Neural cell (in vitro differentiated cells): ENCODE measurements at regions not wholly inside any gene's neighbourhood (a gene's known extent, or its start where the extent isn't known, plus 50 kb on each side); places are given as distances from the start of the nearest gene placed in this dataset.

Experiments used
- H2AFZ ChIP-seq: fragments of 200-600, 300-800 bp; sonication (generic), shearing (Covaris generic); 2 replicates; pipeline ENCODE4 v1.6.0; 2014; ENCODE audit warnings: low read depth, mild to moderate bottlenecking, antibody characterized with exemption, low read length, moderate library complexity
- H3F3A ChIP-seq: fragments of 200-600 bp; shearing (Covaris generic); 2 replicates; pipeline ENCODE4 v1.6.1; 2016; ENCODE audit warnings: mild to moderate bottlenecking, moderate library complexity, mixed read lengths, antibody characterized with exemption, low read length; ENCODE audit not compliant: insufficient read depth, poor library complexity, severe bottlenecking
- H3K27ac ChIP-seq: fragments of 200-600, 300-800 bp; sonication (generic), shearing (Covaris generic); 2 replicates; pipeline ENCODE4 v1.5.1; 2014; ENCODE audit warnings: mild to moderate bottlenecking, low read length, moderate library complexity
- H3K27me3 ChIP-seq: fragments of 300-800, 200-600 bp; sonication (generic), shearing (Covaris generic); 2 replicates; pipeline ENCODE4 v1.6.0; 2014; ENCODE audit warnings: mild to moderate bottlenecking, low read depth, low read length, moderate library complexity; ENCODE audit not compliant: insufficient read depth
- H3K36me3 ChIP-seq: fragments of 300-800, 200-600 bp; sonication (generic), shearing (Covaris generic); 2 replicates; pipeline ENCODE4 v1.5.1; 2014; ENCODE audit warnings: mild to moderate bottlenecking, antibody characterized with exemption, low read length, moderate library complexity; ENCODE audit not compliant: insufficient read depth
- H3K4me2 ChIP-seq: fragments of 300-800, 200-600 bp; sonication (generic), shearing (Covaris generic); 2 replicates; pipeline ENCODE4 v1.6.0; 2014; ENCODE audit warnings: mild to moderate bottlenecking, low read length
- H3K4me3 ChIP-seq: fragments of 300-800, 200-600 bp; sonication (generic), shearing (Covaris generic); 2 replicates; pipeline ENCODE4 v1.5.1; 2014; ENCODE audit warnings: mild to moderate bottlenecking, low read length, moderate library complexity
- H3K79me2 ChIP-seq: fragments of 200-600 bp; shearing (Covaris generic); replicated peaks from 2 replicates; pipeline ENCODE4 v1.6.0; 2014; ENCODE audit warnings: mild to moderate bottlenecking, low read length, moderate library complexity; ENCODE audit not compliant: insufficient read depth
- H3K9ac ChIP-seq: fragments of 300-800, 200-600 bp; sonication (generic), shearing (Covaris generic); 2 replicates; pipeline ENCODE4 v1.6.1; 2016; ENCODE audit warnings: mild to moderate bottlenecking, low read length, mixed read lengths
- H3K9me2 ChIP-seq: fragments of 200-600 bp; shearing (Covaris generic); 2 replicates; pipeline ENCODE4 v1.6.1; 2016; ENCODE audit warnings: mild to moderate bottlenecking, low read length, mixed read lengths; ENCODE audit not compliant: insufficient read depth
- H3K9me3 ChIP-seq: fragments of 200-600, 300-800 bp; sonication (generic), shearing (Covaris generic); 2 replicates; pipeline ENCODE4 v1.6.1; 2016; ENCODE audit warnings: mild to moderate bottlenecking, mixed run types, low read length, moderate library complexity, mixed read lengths
- H4K20me1 ChIP-seq: fragments of 200-600 bp; shearing (Covaris generic); 2 replicates; pipeline ENCODE4 v1.6.1; 2016; ENCODE audit warnings: mild to moderate bottlenecking, mixed run types; ENCODE audit not compliant: insufficient read depth
- EP300 ChIP-seq: fragments of 450-650 bp; conservative IDR thresholded peaks from 2 replicates; pipeline ENCODE4 v1.6.1; 2014; ENCODE audit warnings: antibody characterized with exemption, mild to moderate bottlenecking, moderate library complexity; ENCODE audit not compliant: poor library complexity, severe bottlenecking
- EZH2 ChIP-seq: fragments of 200-600, 300-800 bp; shearing (Covaris generic), sonication (generic); IDR thresholded peaks from 2 replicates; pipeline ENCODE4 v1.6.1; 2014; ENCODE audit warnings: antibody characterized with exemption, low read length, borderline replicate concordance, mild to moderate bottlenecking; ENCODE audit not compliant: insufficient read depth, poor library complexity, severe bottlenecking
- MXI1 ChIP-seq: fragments of 450-650 bp; conservative IDR thresholded peaks from 2 replicates; pipeline ENCODE4 v1.6.1; 2014; ENCODE audit warnings: antibody characterized with exemption, mild to moderate bottlenecking; ENCODE audit not compliant: poor library complexity, severe bottlenecking
- POLR2AphosphoS5 ChIP-seq: IDR thresholded peaks from 2 replicates; pipeline ENCODE4 v1.6.1; 2012
- RAD21 ChIP-seq: fragments of 450-650 bp; conservative IDR thresholded peaks from 2 replicates; pipeline ENCODE4 v1.6.1; 2014; ENCODE audit warnings: antibody characterized with exemption, mild to moderate bottlenecking, moderate library complexity
- SMC3 ChIP-seq: fragments of 450-650 bp; conservative IDR thresholded peaks from 2 replicates; pipeline ENCODE4 v1.6.1; 2014; ENCODE audit warnings: antibody characterized with exemption, mild to moderate bottlenecking, moderate library complexity; ENCODE audit not compliant: poor library complexity
- TAF1 ChIP-seq: IDR thresholded peaks from 2 replicates; pipeline ENCODE4 v1.6.1; 2012; ENCODE audit warnings: low read depth
- TF ChIP-seq, protein P1 (sequence below): fragments of 450-650 bp; IDR thresholded peaks from 2 replicates; pipeline ENCODE4 v1.5.1; 2014; ENCODE audit warnings: antibody characterized with exemption, mild to moderate bottlenecking, moderate library complexity; ENCODE audit not compliant: poor library complexity, severe bottlenecking
- TF ChIP-seq, protein P2 (sequence below): IDR thresholded peaks from 2 replicates; pipeline ENCODE4 v1.6.1; 2012; ENCODE audit warnings: borderline replicate concordance

DNA sequence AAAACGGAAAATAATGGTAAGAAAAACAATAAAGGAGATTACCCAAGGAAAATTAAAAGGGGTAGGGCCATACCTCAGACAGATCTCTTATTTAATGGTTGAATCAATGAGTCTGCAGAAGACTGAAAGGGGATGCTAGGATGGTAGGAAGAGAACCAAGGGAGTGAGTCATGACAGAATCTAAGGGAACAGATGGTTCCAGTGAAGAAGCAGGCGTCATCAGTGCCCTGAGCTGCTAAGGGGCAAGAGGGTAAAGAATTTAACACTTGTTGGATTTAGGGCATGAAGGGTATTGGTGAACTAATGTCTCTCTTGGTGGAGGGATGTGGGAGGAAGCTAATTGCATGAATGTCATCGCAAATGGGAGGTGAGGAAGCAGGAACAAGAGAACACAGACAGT, 329.2 kb upstream of the TSHZ3 start:
- no peaks in the 10 kb centered on the region for H3K36me3 ChIP-seq
- no peaks in the 10 kb centered on the region for H4K20me1 ChIP-seq
- H3K9me3 ChIP-seq, result no peaks in the 10 kb centered on the region
- no peak overlapping the region for H3K4me2 ChIP-seq
- H3K4me3 ChIP-seq, result no peak overlapping the region
- no peaks in the 10 kb centered on the region for H3F3A ChIP-seq
- no peak overlapping the region for H3K27ac ChIP-seq
- TF ChIP-seq POLR2AphosphoS5, result no peak
- TF ChIP-seq EP300, result no peak
- no peak for TF ChIP-seq TAF1
- no peak for TF ChIP-seq SMC3
- TF ChIP-seq MXI1, result no peak
- TF ChIP-seq, protein P1, sequence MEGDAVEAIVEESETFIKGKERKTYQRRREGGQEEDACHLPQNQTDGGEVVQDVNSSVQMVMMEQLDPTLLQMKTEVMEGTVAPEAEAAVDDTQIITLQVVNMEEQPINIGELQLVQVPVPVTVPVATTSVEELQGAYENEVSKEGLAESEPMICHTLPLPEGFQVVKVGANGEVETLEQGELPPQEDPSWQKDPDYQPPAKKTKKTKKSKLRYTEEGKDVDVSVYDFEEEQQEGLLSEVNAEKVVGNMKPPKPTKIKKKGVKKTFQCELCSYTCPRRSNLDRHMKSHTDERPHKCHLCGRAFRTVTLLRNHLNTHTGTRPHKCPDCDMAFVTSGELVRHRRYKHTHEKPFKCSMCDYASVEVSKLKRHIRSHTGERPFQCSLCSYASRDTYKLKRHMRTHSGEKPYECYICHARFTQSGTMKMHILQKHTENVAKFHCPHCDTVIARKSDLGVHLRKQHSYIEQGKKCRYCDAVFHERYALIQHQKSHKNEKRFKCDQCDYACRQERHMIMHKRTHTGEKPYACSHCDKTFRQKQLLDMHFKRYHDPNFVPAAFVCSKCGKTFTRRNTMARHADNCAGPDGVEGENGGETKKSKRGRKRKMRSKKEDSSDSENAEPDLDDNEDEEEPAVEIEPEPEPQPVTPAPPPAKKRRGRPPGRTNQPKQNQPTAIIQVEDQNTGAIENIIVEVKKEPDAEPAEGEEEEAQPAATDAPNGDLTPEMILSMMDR, result no peak
- no peak for TF ChIP-seq EZH2
- no peak for TF ChIP-seq RAD21
- TF ChIP-seq, protein P2, sequence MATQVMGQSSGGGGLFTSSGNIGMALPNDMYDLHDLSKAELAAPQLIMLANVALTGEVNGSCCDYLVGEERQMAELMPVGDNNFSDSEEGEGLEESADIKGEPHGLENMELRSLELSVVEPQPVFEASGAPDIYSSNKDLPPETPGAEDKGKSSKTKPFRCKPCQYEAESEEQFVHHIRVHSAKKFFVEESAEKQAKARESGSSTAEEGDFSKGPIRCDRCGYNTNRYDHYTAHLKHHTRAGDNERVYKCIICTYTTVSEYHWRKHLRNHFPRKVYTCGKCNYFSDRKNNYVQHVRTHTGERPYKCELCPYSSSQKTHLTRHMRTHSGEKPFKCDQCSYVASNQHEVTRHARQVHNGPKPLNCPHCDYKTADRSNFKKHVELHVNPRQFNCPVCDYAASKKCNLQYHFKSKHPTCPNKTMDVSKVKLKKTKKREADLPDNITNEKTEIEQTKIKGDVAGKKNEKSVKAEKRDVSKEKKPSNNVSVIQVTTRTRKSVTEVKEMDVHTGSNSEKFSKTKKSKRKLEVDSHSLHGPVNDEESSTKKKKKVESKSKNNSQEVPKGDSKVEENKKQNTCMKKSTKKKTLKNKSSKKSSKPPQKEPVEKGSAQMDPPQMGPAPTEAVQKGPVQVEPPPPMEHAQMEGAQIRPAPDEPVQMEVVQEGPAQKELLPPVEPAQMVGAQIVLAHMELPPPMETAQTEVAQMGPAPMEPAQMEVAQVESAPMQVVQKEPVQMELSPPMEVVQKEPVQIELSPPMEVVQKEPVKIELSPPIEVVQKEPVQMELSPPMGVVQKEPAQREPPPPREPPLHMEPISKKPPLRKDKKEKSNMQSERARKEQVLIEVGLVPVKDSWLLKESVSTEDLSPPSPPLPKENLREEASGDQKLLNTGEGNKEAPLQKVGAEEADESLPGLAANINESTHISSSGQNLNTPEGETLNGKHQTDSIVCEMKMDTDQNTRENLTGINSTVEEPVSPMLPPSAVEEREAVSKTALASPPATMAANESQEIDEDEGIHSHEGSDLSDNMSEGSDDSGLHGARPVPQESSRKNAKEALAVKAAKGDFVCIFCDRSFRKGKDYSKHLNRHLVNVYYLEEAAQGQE, result no peak
- H3K9me2 ChIP-seq, result no peaks in the 10 kb centered on the region
- no peaks in the 10 kb centered on the region for H3K79me2 ChIP-seq
- no peak overlapping the region for H3K9ac ChIP-seq
- no peaks in the 10 kb centered on the region for H3K27me3 ChIP-seq
- H2AFZ ChIP-seq, result no peak overlapping the region

DNA sequence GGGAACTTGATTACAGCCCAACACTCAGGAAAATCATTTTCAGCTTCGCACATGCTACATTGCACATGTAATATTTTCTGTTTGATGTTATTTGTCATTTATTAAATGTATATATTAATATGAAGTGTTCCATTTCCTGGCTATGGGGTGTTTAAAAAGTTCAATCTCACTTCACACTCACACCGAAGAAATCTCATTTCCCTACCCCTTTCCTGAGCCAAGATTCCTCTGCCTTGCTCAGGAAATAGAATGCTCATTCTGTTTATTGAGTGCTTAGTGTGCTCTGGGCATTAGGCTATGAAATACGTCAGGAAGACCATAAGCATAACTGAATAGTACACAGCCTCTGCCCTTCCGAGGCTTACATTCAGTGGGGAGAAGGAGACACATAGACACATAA, 331.9 kb upstream of the TSHZ3 start:
- TF ChIP-seq, protein P1, result no peak
- TF ChIP-seq, protein P2, result no peak
- TF ChIP-seq TAF1 (no peak), SMC3 (no peak), POLR2AphosphoS5 (no peak), RAD21 (no peak), EZH2 (no peak)
- no peak overlapping the region for H3K9ac ChIP-seq
- H3K27ac ChIP-seq, result no peak overlapping the region
- H2AFZ ChIP-seq, result no peak overlapping the region
- no peaks in the 10 kb centered on the region for H3F3A ChIP-seq
- peaks cover 4% of the 10 kb centered on the region for H3K9me3 ChIP-seq
- no peaks in the 10 kb centered on the region for H3K79me2 ChIP-seq
- H3K27me3 ChIP-seq, result no peaks in the 10 kb centered on the region
- H3K4me2 ChIP-seq, result no peak overlapping the region
- no peaks in the 10 kb centered on the region for H3K36me3 ChIP-seq
- no peaks in the 10 kb centered on the region for H4K20me1 ChIP-seq
- no peak overlapping the region for H3K4me3 ChIP-seq
- H3K9me2 ChIP-seq, result no peaks in the 10 kb centered on the region
